ENCODE measurements at regions not wholly inside any gene's neighbourhood (a gene's known extent, or its start where the extent isn't known, plus 50 kb on each side); places are given as distances from the start of the nearest gene placed in this dataset.

GRCh38 chr4:189176002-189176401, 764.7 kb upstream of the FRG1 start:
- no peak for TF ChIP-seq REST (IDR thresholded peaks at IDR 0.05; ENCODE audit: insufficient read depth in 1 of 2, low read depth in 2 of 2, low read length in 2 of 2)
- TF ChIP-seq FOXP2 (optimal IDR thresholded peaks at IDR 0.05; ENCODE audit: borderline replicate concordance, extremely low read depth, extremely low read length, insufficient read depth) = no peak
- TF ChIP-seq POLR2AphosphoS5 (IDR thresholded peaks at IDR 0.05; ENCODE audit: low read depth, low read length) = no peak
- TF ChIP-seq TAF1 (IDR thresholded peaks at IDR 0.05; ENCODE audit: borderline replicate concordance, insufficient read depth, low read length) = no peak
- TF ChIP-seq SIN3A (IDR thresholded peaks at IDR 0.05; ENCODE audit: borderline replicate concordance, insufficient read depth, low read length) = no peak

GRCh38 chr4:189177130-189177529, 763.5 kb upstream of the FRG1 start:
- no peak for TF ChIP-seq POLR2AphosphoS5 (IDR thresholded peaks at IDR 0.05; ENCODE audit: low read depth, low read length)
- no peak for TF ChIP-seq FOXP2 (optimal IDR thresholded peaks at IDR 0.05; ENCODE audit: borderline replicate concordance, extremely low read depth, extremely low read length, insufficient read depth)
- TF ChIP-seq REST (IDR thresholded peaks at IDR 0.05; ENCODE audit: insufficient read depth in 1 of 2, low read depth in 2 of 2, low read length in 2 of 2) = no peak
- TF ChIP-seq TAF1 (IDR thresholded peaks at IDR 0.05; ENCODE audit: borderline replicate concordance, insufficient read depth, low read length) = no peak
- TF ChIP-seq SIN3A (IDR thresholded peaks at IDR 0.05; ENCODE audit: borderline replicate concordance, insufficient read depth, low read length) = no peak

- TF ChIP-seq POLR2AphosphoS5 (IDR thresholded peaks at IDR 0.05; ENCODE audit: low read depth, low read length) = no peak
- TF ChIP-seq FOXP2 (optimal IDR thresholded peaks at IDR 0.05; ENCODE audit: borderline replicate concordance, extremely low read depth, extremely low read length, insufficient read depth) = no peak
- no peak for TF ChIP-seq TAF1 (IDR thresholded peaks at IDR 0.05; ENCODE audit: borderline replicate concordance, insufficient read depth, low read length)
- TF ChIP-seq REST (IDR thresholded peaks at IDR 0.05; ENCODE audit: insufficient read depth in 1 of 2, low read depth in 2 of 2, low read length in 2 of 2) = no peak
These were observed 762.4 kb upstream of the FRG1 start for GRCh38 chr4:189178125-189178746.

GRCh38 chr4:189185810-189186432, 754.8 kb upstream of the FRG1 start:
- TF ChIP-seq TAF1 (IDR thresholded peaks at IDR 0.05; ENCODE audit: borderline replicate concordance, insufficient read depth, low read length) (no peak), FOXP2 (optimal IDR thresholded peaks at IDR 0.05; ENCODE audit: borderline replicate concordance, extremely low read depth, extremely low read length, insufficient read depth) (no peak)

GRCh38 chr4:189187531-189188052, 753.1 kb upstream of the FRG1 start:
- no peak for TF ChIP-seq TAF1 (IDR thresholded peaks at IDR 0.05; ENCODE audit: borderline replicate concordance, insufficient read depth, low read length)
- no peak for TF ChIP-seq REST (IDR thresholded peaks at IDR 0.05; ENCODE audit: insufficient read depth in 1 of 2, low read depth in 2 of 2, low read length in 2 of 2)
- no peak for TF ChIP-seq SIN3A (IDR thresholded peaks at IDR 0.05; ENCODE audit: borderline replicate concordance, insufficient read depth, low read length)
- TF ChIP-seq FOXP2 (optimal IDR thresholded peaks at IDR 0.05; ENCODE audit: borderline replicate concordance, extremely low read depth, extremely low read length, insufficient read depth) = no peak
